GM21360 (cell line): ENCODE measurements at regions not wholly inside any gene's neighbourhood (a gene's known extent, or its start where the extent isn't known, plus 50 kb on each side); places are given as distances from the start of the nearest gene placed in this dataset.

Source experiments
- ATAC-seq: cut with Tn5 transposase; IDR thresholded peaks from one replicate; pipeline ENCODE4 v1.9.1; 2021; ENCODE audit warnings: mild to moderate bottlenecking, moderate library complexity; ENCODE audit not compliant: unreplicated experiment

GRCh38 chr6:3997177-3997770 is 81.7 kb downstream of the FAM217A start:
- ATAC-seq, result no peak

GRCh38 chr6:3999800-4000661 is 78.9 kb downstream of the FAM217A start:
- no peak for ATAC-seq

GRCh38 chr6:4004249-4004648 is 74.7 kb downstream of the FAM217A start:
- no peak for ATAC-seq

GRCh38 chr6:4008324-4009047 is 70.5 kb downstream of the FAM217A start:
- no peak for ATAC-seq

GRCh38 chr6:4009486-4009885 is 69.5 kb downstream of the FAM217A start:
- no peak for ATAC-seq

GRCh38 chr6:4010048-4010447 is 68.9 kb downstream of the FAM217A start:
- no peak for ATAC-seq

GRCh38 chr6:4010689-4011090 is 68.2 kb downstream of the FAM217A start:
- no peak for ATAC-seq

GRCh38 chr6:4012826-4013225 is 66.1 kb downstream of the FAM217A start:
- no peak for ATAC-seq

- no peak for ATAC-seq
These were observed 61.7 kb downstream of the FAM217A start for GRCh38 chr6:4017058-4017739.

- no peak for ATAC-seq
These were observed 61.1 kb downstream of the FAM217A start for GRCh38 chr6:4017834-4018170.

GRCh38 chr6:4018171-4018923 is 60.6 kb downstream of the FAM217A start:
- ATAC-seq, result peak; percentile 60
